Adrenal gland (tissue), 5 donors: ENCODE measurements at regions not wholly inside any gene's neighbourhood (a gene's known extent, or its start where the extent isn't known, plus 50 kb on each side); places are given as distances from the start of the nearest gene placed in this dataset.

Experiments
- CTCF ChIP-seq, 6 experiments: fragments of 450-650 bp in 4 of 6; fragments of 200-600 bp in 2 of 6; sonication (generic) in 1 of 6; IDR thresholded peaks; 1 replicate in 5 of 6; 2 replicates in 1 of 6; pipeline versions ENCODE4 v1.5.1 to v1.8.0; 2016 to 2021; ENCODE audit warnings: antibody characterized with exemption in 6 of 6, mild to moderate bottlenecking in 2 of 6, moderate library complexity in 1 of 6
- POLR2A ChIP-seq, 2 donors: fragments of 450-650 bp; IDR thresholded peaks; one replicate each; pipeline ENCODE4 v1.6.1; 2017; ENCODE audit warnings: antibody characterized with exemption in 2 of 2, mild to moderate bottlenecking in 2 of 2, moderate library complexity in 1 of 2
- donor health status: DM: no; HTN: no; CAD: no.

GRCh38 chr5:115393239-115393638, 96.8 kb upstream of the CCDC112 start:
- TF ChIP-seq CTCF (IDR thresholded peaks at IDR 0.05) = no peak
- TF ChIP-seq POLR2A (IDR thresholded peaks at IDR 0.05) = no peak
